ENCODE measurements at regions not wholly inside any gene's neighbourhood (a gene's known extent, or its start where the extent isn't known, plus 50 kb on each side); places are given as distances from the start of the nearest gene placed in this dataset.
A peak's percentile ranks its signal among the peaks of the same experiment; 100 is the strongest.
"Not testable (repeated sequence)": the region's sequence is repeated elsewhere in the genome, so short reads cannot be mapped to it uniquely, and the experiment has no call there.

- no peak for DNase-seq
These were observed 112.7 kb upstream of the BMPER start for GRCh38 chr7:33792547-33793105.

GRCh38 chr7:33793616-33794015 lies 111.7 kb upstream of the BMPER start:
- DNase-seq: no peak

GRCh38 chr7:33794419-33794818 lies 110.9 kb upstream of the BMPER start:
- no peak for DNase-seq

- DNase-seq: no peak
These were observed 110.4 kb upstream of the BMPER start for GRCh38 chr7:33794959-33795358.

- DNase-seq: no peak
These were observed 108.8 kb upstream of the BMPER start for GRCh38 chr7:33796538-33796937.

- DNase-seq: not testable (repeated sequence)
These were observed 107.8 kb upstream of the BMPER start for GRCh38 chr7:33797512-33797911.

GRCh38 chr7:33798686-33799325 lies 106.5 kb upstream of the BMPER start:
- no peak for DNase-seq

GRCh38 chr7:33799766-33800165 lies 105.6 kb upstream of the BMPER start:
- DNase-seq: no peak

GRCh38 chr7:33802600-33802999 lies 102.7 kb upstream of the BMPER start:
- DNase-seq: no peak

GRCh38 chr7:33804140-33804660 lies 101.1 kb upstream of the BMPER start:
- DNase-seq: no peak

GRCh38 chr7:33805630-33806233 lies 99.6 kb upstream of the BMPER start:
- DNase-seq: no peak

GRCh38 chr7:33806298-33807154 lies 98.8 kb upstream of the BMPER start:
- no peak for DNase-seq

GRCh38 chr7:33807155-33807530 lies 98.2 kb upstream of the BMPER start:
- no peak for DNase-seq

GRCh38 chr7:33807779-33808482 lies 97.4 kb upstream of the BMPER start:
- peak; percentile 8 to 11 for DNase-seq

GRCh38 chr7:33809228-33809627 lies 96.1 kb upstream of the BMPER start:
- no peak for DNase-seq

- DNase-seq: no peak
These were observed 95.0 kb upstream of the BMPER start for GRCh38 chr7:33810356-33810755.

GRCh38 chr7:33813331-33813730 lies 92.0 kb upstream of the BMPER start:
- no peak for DNase-seq

GRCh38 chr7:33814400-33814799 lies 90.9 kb upstream of the BMPER start:
- DNase-seq: no peak

GRCh38 chr7:33814936-33815335 lies 90.4 kb upstream of the BMPER start:
- DNase-seq: no peak

GRCh38 chr7:33815336-33815735 lies 90.0 kb upstream of the BMPER start:
- DNase-seq: no peak

- DNase-seq: no peak
These were observed 89.2 kb upstream of the BMPER start for GRCh38 chr7:33816106-33816505.

- DNase-seq: no peak
These were observed 85.7 kb upstream of the BMPER start for GRCh38 chr7:33819658-33820057.

GRCh38 chr7:33820206-33820605 lies 85.1 kb upstream of the BMPER start:
- DNase-seq: no peak

Data from activated CD4-positive, alpha-beta T cell treated with anti-CD3 and anti-CD28 coated beads, Interleukin-2, amount 50 U/mL, for 48 hours (primary cell).